Naive B cell (primary cell): ENCODE measurements at regions not wholly inside any gene's neighbourhood (a gene's known extent, or its start where the extent isn't known, plus 50 kb on each side); places are given as distances from the start of the nearest gene placed in this dataset.
"Not testable (repeated sequence)": the region's sequence is repeated elsewhere in the genome, so short reads cannot be mapped to it uniquely, and the experiment has no call there.

Experiments
- ATAC-seq, 2 donors: fragments of 150-1000 bp; cut with Tn5 transposase; 2 replicates each; pipeline ENCODE4 v1.10.0; 2021; ENCODE audit warnings: low read depth in 2 of 2, mild to moderate bottlenecking in 2 of 2, moderate library complexity in 2 of 2
- DNase-seq: peaks from one replicate; pipeline ENCODE4 v3.0.0; 2022
- H3K27ac Mint-ChIP-seq, 6 donors: one replicate each; pipeline ENCODE4 v1.8.0; 2020 to 2022; ENCODE audit warnings: mild to moderate bottlenecking in 6 of 6, mixed read lengths in 6 of 6, moderate library complexity in 5 of 6, inconsistent platforms in 2 of 6
- H3K27me3 Mint-ChIP-seq, 3 donors: one replicate each; pipeline ENCODE4 v1.8.0; 2021 to 2022; ENCODE audit warnings: mixed read lengths in 3 of 3, mild to moderate bottlenecking in 1 of 3
- H3K36me3 Mint-ChIP-seq, 2 donors: one replicate each; pipeline ENCODE4 v1.8.0; 2020 to 2022; ENCODE audit warnings: mixed read lengths in 2 of 2, inconsistent platforms in 1 of 2, mild to moderate bottlenecking in 1 of 2
- H3K4me1 Mint-ChIP-seq, 3 donors: one replicate each; pipeline ENCODE4 v1.8.0; 2020 to 2022; ENCODE audit warnings: mixed read lengths in 3 of 3, inconsistent platforms in 1 of 3, mild to moderate bottlenecking in 1 of 3, moderate library complexity in 1 of 3
- H3K4me3 Mint-ChIP-seq, 8 donors: one replicate each; pipeline ENCODE4 v1.8.0; 2020 to 2022; ENCODE audit warnings: mild to moderate bottlenecking in 8 of 8, mixed read lengths in 8 of 8, moderate library complexity in 8 of 8, inconsistent platforms in 2 of 8
- H3K9me3 Mint-ChIP-seq, 7 donors: one replicate each; pipeline ENCODE4 v1.8.0; 2020 to 2022; ENCODE audit warnings: mixed read lengths in 7 of 7, mild to moderate bottlenecking in 5 of 7, inconsistent platforms in 2 of 7, moderate library complexity in 1 of 7

DNA sequence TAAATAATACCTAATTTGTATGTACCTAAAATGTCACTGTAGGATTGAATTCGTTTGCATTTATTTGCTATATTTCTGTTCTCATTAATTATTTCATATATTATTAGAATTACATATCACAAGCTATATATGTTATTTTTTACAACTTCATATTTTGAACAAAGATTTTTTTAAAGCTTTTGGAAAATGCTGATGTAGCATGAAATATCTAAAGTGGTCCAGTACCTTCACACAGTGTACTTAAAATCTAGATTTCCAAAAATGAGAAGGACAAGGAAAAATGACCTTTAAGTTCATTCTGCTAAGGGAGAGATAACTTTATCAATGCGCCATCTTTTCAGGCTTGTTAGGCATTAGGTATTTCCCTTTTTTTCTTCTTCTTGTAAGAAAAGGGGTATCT, 71.8 kb downstream of the LARP7 start:
- Mint-ChIP-seq H3K4me3 (no peak overlapping the region), H3K27me3 (peaks cover 47 to 50% (median 49%) of the 10 kb centered on the region in 3 donors), H3K36me3 (no peaks in the 10 kb centered on the region), H3K4me1 (peaks cover 19 to 21% (median 20%) of the 10 kb centered on the region in 3 donors), H3K27ac (no peak overlapping the region), H3K9me3 (peaks cover 0 to 3% (median 0%) of the 10 kb centered on the region in 7 donors)
- no peak for ATAC-seq
- no peak for DNase-seq

DNA sequence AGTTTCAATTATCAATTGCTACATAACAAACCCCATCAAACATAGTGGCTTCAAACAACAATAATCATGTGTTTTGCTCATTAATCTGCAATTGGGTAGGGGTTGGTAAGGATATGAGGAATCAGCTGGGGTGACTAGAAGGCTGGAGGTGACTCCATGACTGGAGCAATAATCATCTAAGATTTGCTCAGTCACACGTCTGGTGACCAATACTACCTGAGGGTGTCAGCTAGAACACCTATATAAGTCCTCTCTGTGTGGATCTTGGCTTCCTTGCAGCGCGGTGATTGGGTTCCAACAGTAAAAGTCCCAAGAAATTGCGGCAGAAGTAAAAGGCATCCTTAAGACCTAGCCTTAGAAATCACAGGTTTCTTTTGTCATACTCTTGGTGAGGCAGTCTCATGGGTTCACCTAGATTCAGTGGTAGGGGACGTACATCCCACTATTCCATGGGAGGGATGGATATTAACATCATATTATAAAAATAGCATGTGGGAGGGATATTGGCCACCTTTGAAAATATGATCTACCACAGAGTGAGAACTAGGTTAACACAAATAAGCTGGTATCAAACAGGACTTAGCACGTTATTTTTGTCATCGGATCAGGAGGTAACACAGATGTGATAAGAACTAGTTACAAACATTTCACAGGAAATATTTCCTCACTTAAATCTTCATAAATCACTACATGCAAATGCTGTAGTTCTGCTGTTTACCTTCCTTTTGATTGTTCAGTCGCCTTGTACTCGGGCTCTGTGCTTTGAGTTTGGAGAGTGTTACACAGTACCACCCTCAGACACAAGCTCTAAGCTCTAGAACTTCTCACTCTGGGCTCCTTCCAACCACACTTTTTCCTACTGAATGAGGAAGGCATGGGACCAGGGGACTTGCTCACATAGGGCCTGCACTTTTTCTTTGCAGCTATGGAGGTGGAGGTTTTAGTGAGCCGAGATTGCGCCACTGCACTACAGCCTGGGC, 78.3 kb downstream of the LARP7 start:
- no peak for DNase-seq
- peaks cover 4 to 7% (median 6%) of the 10 kb centered on the region in 3 donors for H3K4me1 Mint-ChIP-seq
- peaks cover 8 to 12% (median 10%) of the 10 kb centered on the region in 3 donors for H3K27me3 Mint-ChIP-seq
- ATAC-seq: no peak
- no peak overlapping the region for H3K4me3 Mint-ChIP-seq
- H3K36me3 Mint-ChIP-seq: no peaks in the 10 kb centered on the region
- H3K27ac Mint-ChIP-seq: no peak overlapping the region
- H3K9me3 Mint-ChIP-seq: peaks cover 0 to 2% (median 0%) of the 10 kb centered on the region in 7 donors

DNA sequence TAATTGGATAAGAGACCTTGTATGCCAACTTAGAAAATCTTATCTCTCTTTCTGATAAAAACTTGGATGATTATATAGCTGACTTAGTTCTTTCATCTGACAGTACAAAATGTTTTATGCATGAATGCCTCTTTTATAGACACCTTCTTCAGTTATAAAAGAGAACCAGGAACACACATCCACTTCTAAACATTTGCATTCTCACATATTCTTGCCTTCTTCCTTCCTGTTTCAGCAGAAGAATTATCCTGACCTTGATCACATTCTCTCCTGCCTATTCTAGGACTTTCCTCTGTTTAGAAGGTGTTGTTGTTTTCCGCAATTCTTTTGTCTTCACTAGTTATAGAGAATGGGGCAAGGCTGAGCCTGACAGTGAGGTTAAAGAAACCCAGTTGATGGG, 80.9 kb downstream of the LARP7 start:
- H3K27ac Mint-ChIP-seq: peak overlapping the region in 1 of 6 donors; percentile 20
- peaks cover 13 to 29% (median 15%) of the 10 kb centered on the region in 3 donors for H3K27me3 Mint-ChIP-seq
- no peak for DNase-seq
- H3K36me3 Mint-ChIP-seq: no peaks in the 10 kb centered on the region
- no peak overlapping the region for H3K4me3 Mint-ChIP-seq
- peaks cover 4 to 7% (median 6%) of the 10 kb centered on the region in 3 donors for H3K4me1 Mint-ChIP-seq
- ATAC-seq: no peak
- peaks cover 0 to 1% (median 0%) of the 10 kb centered on the region in 7 donors for H3K9me3 Mint-ChIP-seq

DNA sequence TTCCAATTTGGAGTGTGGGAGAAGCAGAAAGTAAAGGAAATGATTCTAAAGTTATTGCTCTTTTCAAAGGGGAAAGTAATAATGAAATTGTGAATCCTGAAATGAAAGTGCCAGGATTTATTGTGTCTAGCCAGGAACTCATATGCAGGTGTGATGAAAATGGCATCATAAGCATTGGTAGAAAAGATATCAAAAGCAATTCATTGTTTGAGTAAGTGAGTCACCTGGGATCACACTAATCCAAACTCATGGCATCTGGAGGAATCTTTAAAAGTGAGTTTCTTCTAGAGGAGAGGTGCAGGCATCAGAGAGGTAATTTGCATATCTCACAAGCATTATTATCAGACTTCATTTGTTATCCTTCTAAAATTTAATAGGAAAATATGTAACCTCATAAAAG, 84.7 kb downstream of the LARP7 start:
- Mint-ChIP-seq H3K27me3 (peaks cover 8 to 26% (median 16%) of the 10 kb centered on the region in 3 donors), H3K36me3 (no peaks in the 10 kb centered on the region), H3K9me3 (no peaks in the 10 kb centered on the region), H3K4me3 (no peak overlapping the region), H3K27ac (no peak overlapping the region), H3K4me1 (peaks cover 4 to 7% (median 6%) of the 10 kb centered on the region in 3 donors)
- ATAC-seq: no peak
- no peak for DNase-seq

DNA sequence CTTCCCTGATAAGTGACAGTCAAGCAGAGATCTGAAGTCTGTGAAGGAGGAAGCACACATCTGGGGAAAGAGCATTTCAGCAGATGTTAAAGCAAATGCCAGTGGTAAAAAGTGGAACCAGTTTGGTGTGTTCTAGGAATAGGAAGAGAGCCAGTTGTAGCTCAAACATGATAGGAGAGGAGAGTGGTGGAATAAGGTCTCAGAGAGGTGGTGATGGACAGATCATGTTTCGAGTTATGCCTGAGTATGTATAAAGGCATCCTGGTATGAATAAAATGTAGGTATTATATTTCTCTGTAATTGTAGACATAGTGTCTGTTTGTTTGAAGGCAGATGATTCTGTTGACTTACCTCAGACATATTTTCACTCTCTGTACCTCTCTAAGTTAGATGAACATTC, 89.1 kb downstream of the LARP7 start:
- Mint-ChIP-seq H3K27me3 (peaks cover 10 to 13% (median 13%) of the 10 kb centered on the region in 3 donors), H3K27ac (peak overlapping the region in 1 of 6 donors; percentile 56), H3K36me3 (no peaks in the 10 kb centered on the region), H3K9me3 (no peaks in the 10 kb centered on the region), H3K4me3 (no peak overlapping the region), H3K4me1 (no peaks in the 10 kb centered on the region)
- ATAC-seq: no peak
- no peak for DNase-seq

DNA sequence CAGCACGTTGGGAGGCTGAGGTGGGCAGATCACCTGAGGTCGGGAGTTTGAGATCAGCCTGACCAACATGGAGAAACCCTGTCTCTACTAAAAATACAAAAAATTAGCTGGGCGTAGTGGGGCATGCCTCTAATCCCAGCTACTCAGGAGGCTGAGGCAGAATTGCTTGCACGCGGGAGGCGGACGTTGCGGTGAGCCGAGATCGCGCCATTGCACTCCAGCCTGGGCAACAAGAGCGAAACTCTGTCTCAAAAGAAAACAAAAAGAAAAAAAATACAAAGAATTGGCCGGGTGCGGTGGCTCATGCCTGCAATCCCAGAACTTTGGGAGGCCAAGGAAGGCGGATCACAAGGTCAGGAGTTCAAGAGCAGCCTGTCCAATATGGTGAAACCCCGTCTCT, 90.8 kb downstream of the LARP7 start:
- H3K4me1 Mint-ChIP-seq, H3K36me3 Mint-ChIP-seq, ATAC-seq, H3K27me3 Mint-ChIP-seq, H3K4me3 Mint-ChIP-seq, H3K9me3 Mint-ChIP-seq, H3K27ac Mint-ChIP-seq, DNase-seq: not testable (repeated sequence)

DNA sequence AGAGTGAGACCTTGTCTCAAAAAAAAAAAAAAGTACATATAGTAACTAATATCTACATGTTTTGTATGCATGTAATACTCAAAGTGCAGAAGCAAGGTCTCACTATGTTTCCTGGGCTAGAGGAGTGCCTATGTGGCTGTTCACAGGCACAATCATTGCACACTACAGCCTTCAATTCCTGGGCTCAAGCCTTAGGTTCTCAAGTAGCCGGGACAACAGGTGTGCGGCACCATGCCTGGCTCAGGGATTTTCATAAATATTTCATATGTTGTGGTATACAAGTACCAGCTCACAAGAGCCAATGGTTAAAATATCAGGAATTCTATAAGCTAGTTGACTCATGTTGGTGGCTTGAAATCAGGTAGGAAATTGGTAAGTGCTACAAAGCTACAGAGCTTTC, 94.8 kb downstream of the LARP7 start:
- Mint-ChIP-seq H3K4me3 (no peak overlapping the region), H3K9me3 (no peaks in the 10 kb centered on the region), H3K27ac (no peak overlapping the region), H3K4me1 (peaks cover 7 to 17% (median 10%) of the 10 kb centered on the region in 3 donors), H3K27me3 (peaks cover 0 to 5% (median 0%) of the 10 kb centered on the region in 3 donors), H3K36me3 (no peaks in the 10 kb centered on the region)
- DNase-seq: no peak
- ATAC-seq: no peak

DNA sequence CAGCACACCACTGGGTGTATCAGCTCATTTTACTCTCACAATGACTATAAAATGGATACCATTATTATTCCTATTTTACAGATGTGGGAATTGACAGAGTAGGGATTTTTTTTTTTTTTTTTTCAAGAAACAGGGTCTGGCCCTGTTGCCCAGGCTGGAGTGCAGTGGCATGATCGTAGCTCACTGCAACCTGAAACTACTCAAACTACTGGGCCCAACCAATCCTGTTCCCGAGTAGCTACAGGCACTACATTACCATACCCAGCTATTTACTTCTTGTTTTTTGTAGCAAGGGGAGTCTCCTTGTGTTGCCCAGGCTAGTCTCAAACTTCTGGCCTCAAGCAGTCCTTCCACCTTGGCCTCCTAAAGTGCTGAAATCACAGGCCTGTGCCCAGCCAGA, 95.2 kb downstream of the LARP7 start:
- ATAC-seq: no peak
- no peak for DNase-seq
- Mint-ChIP-seq H3K4me3 (no peak overlapping the region), H3K27ac (peak overlapping the region in 1 of 6 donors; percentile 30), H3K36me3 (no peaks in the 10 kb centered on the region), H3K9me3 (no peaks in the 10 kb centered on the region), H3K27me3 (peaks cover 0 to 5% (median 0%) of the 10 kb centered on the region in 3 donors), H3K4me1 (peaks cover 8 to 21% (median 10%) of the 10 kb centered on the region in 3 donors)

DNA sequence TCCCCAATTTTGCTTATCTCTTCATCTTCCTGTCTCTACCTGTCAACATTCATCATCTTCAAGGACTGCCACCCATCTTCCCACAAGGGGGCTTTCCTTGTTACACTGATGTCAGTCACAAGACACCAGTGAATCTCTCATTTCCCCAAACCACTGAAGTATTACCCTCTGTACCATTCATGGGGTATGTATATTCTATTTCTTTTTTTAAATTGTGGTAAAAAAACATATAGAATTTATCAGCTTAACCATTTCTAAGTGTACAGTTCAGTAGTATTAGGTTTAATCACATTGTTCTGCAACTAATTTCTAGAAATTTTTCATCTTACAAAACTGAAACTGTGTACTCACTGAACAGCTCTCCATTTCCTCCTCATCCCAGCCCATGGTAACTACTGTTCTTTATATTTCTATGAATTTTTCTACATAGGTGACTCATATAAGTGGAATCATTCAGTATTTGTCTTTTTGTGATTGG, 98.6 kb downstream of the LARP7 start:
- ATAC-seq (peak; percentile 88 to 94), DNase-seq (peak; percentile 31)
- no peaks in the 10 kb centered on the region for H3K36me3 Mint-ChIP-seq
- H3K4me1 Mint-ChIP-seq: peaks cover 8 to 24% (median 10%) of the 10 kb centered on the region in 3 donors
- no peaks in the 10 kb centered on the region for H3K27me3 Mint-ChIP-seq
- no peak overlapping the region for H3K4me3 Mint-ChIP-seq
- H3K9me3 Mint-ChIP-seq: no peaks in the 10 kb centered on the region
- H3K27ac Mint-ChIP-seq: peak overlapping the region in 4 of 6 donors; percentile 0 to 69 (median 58)

DNA sequence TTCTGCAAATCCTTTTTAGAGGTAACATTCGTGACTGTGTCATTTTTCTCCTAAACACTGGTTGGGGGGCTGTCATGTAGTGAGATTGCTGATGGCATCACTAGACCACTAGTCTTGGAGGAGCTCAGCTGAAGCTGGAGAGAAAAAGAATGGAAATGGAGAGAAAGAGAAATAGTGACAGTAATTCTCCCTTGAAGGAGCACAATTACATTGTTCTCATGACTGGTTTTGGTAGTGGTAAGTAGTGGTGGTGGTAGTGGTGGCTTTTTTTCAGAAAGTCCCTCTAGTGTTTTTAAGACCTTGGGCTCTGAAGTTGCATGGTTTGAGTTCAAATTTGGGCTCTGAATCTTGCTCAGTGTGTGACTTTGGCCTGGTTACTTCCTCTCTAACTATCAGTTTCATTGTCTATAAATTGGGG, 99.8 kb downstream of the LARP7 start:
- Mint-ChIP-seq H3K27me3 (no peaks in the 10 kb centered on the region), H3K4me3 (no peak overlapping the region), H3K36me3 (no peaks in the 10 kb centered on the region), H3K4me1 (peaks cover 8 to 24% (median 10%) of the 10 kb centered on the region in 3 donors), H3K27ac (peak overlapping the region in 2 of 6 donors; percentile 78 to 97), H3K9me3 (no peaks in the 10 kb centered on the region)
- DNase-seq (no peak), ATAC-seq (peak in 1 of 2 donors; percentile 30)

DNA sequence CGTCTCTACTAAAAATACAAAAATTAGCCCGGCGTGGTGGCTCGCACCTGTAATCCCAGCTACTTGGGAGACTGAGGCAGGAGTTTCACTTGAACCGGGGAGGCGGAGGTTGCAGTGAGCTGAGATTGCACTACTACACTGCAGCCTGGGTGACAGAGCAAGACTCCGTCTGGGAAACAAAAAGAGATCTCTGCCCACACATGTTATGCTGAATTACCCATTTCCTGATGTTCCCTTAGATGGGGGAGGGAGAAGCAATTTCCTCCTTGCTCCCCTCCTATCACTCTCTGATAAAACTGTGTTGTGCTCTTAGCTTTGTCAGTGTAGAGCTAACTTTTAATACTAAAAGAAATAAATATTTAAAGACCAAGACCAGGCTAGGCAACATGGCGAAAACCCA, 102.5 kb downstream of the LARP7 start:
- Mint-ChIP-seq H3K9me3 (no peaks in the 10 kb centered on the region), H3K27ac (no peak overlapping the region), H3K36me3 (no peaks in the 10 kb centered on the region), H3K4me3 (no peak overlapping the region), H3K4me1 (peaks cover 8 to 24% (median 10%) of the 10 kb centered on the region in 3 donors), H3K27me3 (no peaks in the 10 kb centered on the region)
- DNase-seq: no peak
- no peak for ATAC-seq

DNA sequence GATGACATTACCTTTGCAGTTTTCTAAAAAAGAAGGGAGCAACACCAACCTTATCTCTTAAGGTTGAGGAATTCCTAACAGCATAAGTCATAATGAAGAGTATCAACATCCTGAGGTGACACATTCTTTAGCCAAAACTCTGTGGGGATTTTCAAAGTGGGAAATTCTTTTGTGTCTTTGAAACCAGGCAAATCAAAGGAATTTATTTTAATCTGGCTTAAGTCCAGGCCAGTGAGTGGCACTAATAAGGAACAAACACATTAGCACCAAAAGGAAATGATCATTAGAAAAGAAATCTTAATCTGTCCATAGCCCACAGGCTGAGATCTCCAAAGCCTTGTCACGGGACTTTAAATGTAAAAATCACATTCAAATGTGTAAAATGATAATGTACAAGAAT, 110.1 kb downstream of the LARP7 start:
- Mint-ChIP-seq H3K27ac (peak overlapping the region in 1 of 6 donors; percentile 68), H3K4me3 (no peak overlapping the region), H3K27me3 (peaks cover 6 to 28% (median 17%) of the 10 kb centered on the region in 3 donors), H3K9me3 (no peaks in the 10 kb centered on the region), H3K36me3 (no peaks in the 10 kb centered on the region), H3K4me1 (no peaks in the 10 kb centered on the region)
- DNase-seq: no peak
- ATAC-seq: no peak

DNA sequence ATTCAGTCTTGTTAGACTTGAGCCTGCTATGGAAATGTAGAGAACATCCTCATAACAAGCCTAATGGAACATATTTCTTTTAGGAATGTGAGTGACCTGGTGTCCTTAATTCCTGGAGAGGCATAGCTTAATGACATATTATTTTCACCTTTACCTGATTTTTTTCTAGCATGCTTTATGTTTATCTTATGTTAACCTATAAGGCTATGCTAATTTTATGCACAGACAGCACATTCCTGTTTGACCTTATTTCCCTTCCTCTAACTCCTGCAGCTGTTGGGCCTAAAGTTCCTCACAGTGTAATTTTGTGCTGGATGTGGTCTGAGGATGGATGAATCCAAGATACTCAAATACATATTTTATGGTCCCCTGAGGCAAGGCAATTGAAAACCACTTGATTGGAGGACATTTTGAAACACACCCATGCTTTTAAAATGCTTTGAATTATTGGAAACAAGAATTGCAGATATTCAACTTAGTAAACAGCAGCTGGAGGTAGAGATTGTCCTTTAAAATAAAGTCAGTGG, 111.5 kb downstream of the LARP7 start:
- Mint-ChIP-seq H3K4me3 (no peak overlapping the region), H3K27me3 (peaks cover 14 to 28% (median 25%) of the 10 kb centered on the region in 3 donors), H3K4me1 (no peaks in the 10 kb centered on the region), H3K9me3 (peaks cover 0 to 2% (median 0%) of the 10 kb centered on the region in 7 donors), H3K27ac (no peak overlapping the region), H3K36me3 (no peaks in the 10 kb centered on the region)
- DNase-seq: no peak
- ATAC-seq: no peak

DNA sequence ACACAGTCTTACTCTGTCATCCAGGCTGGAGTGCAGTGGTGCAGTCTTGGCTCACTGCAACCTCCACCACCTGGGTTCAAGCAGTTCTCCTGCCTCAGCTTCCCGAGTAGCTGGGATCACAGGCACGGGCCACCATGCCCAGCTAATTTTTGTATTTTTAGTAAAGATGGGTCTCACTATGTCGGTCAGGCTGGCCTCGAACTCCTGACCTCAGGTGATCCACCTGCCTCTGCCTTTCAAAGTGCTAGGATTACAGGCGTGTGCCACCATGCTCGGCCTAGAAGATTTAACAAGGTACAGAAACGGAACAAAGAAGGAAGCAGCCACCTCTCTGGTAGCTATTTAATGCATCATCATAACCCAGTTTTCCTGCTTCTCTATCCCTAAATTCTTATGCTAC, 113.8 kb downstream of the LARP7 start:
- H3K9me3 Mint-ChIP-seq, H3K4me3 Mint-ChIP-seq, H3K36me3 Mint-ChIP-seq, H3K27ac Mint-ChIP-seq, ATAC-seq, H3K4me1 Mint-ChIP-seq, DNase-seq: not testable (repeated sequence)
- peaks cover 14 to 27% (median 21%) of the 10 kb centered on the region in 3 donors for H3K27me3 Mint-ChIP-seq
